BLaER1 treated with 17β-estradiol and CSF1 and Interleukin-3, amounts not matched to agents 10 nM and 100 nM (cell line): ENCODE measurements at regions not wholly inside any gene's neighbourhood (a gene's known extent, or its start where the extent isn't known, plus 50 kb on each side); places are given as distances from the start of the nearest gene placed in this dataset.

Experiments used
- H3K27ac ChIP-seq, 11 experiments: shearing (Covaris generic); formaldehyde crosslinking; 2 replicates each; pipeline ENCODE4 v1.8.1; 2022
- H3K27me3 ChIP-seq, 11 experiments: shearing (Covaris generic); formaldehyde crosslinking; 2 replicates each; pipeline ENCODE4 v1.8.1; 2022
- H3K36me3 ChIP-seq, 11 experiments: shearing (Covaris generic); formaldehyde crosslinking; 2 replicates each; pipeline ENCODE4 v1.8.1; 2022
- H3K4me1 ChIP-seq, 10 experiments: shearing (Covaris generic); formaldehyde crosslinking; 2 replicates each; pipeline ENCODE4 v1.8.1; 2022
- H3K4me2 ChIP-seq, 11 experiments: shearing (Covaris generic); formaldehyde crosslinking; 2 replicates each; pipeline ENCODE4 v1.8.1; 2022
- H3K4me3 ChIP-seq, 10 experiments: shearing (Covaris generic); formaldehyde crosslinking; 2 replicates each; pipeline ENCODE4 v1.8.1; 2022
- H3K9ac ChIP-seq, 11 experiments: shearing (Covaris generic); formaldehyde crosslinking; 2 replicates each; pipeline ENCODE4 v1.8.1; 2022
- H3K9me3 ChIP-seq, 11 experiments: shearing (Covaris generic); formaldehyde crosslinking; replicated peaks in 1 of 11; 2 replicates each; pipeline ENCODE4 v1.8.1; 2022
- H4K20me1 ChIP-seq, 11 experiments: shearing (Covaris generic); formaldehyde crosslinking; 2 replicates each; pipeline ENCODE4 v1.8.1; 2022
- Cebpa-rat ChIP-seq, 11 experiments: shearing (Covaris generic); IDR thresholded peaks; 2 replicates each; pipeline ENCODE4 v1.8.1; 2022

DNA sequence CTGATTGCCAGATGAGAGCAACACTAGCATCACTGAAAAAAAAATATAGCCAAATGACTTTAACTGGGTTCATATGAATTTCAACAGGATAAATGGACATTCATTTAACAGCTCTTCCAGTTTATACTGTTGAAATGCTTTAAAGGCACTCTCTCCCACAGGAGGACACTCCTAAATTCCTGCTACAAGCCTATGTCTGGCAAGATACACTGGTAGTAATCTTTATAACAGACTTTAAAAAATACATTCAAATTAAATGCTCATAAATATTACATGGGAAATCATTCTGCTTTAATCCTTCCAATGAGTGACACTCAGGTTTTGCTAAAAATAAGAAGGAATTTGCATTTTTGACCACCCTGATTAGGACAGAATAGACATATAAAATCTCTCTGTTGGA lies 526.7 kb upstream of the ADAMTS5 start:
- Histone ChIP-seq H3K36me3 (no peaks in the 10 kb centered on the region), H3K9me3 (no peaks in the 10 kb centered on the region), H3K4me2 (no peak overlapping the region), H3K27me3 (no peaks in the 10 kb centered on the region), H3K27ac (no peak overlapping the region), H3K9ac (no peak overlapping the region), H3K4me3 (no peak overlapping the region), H4K20me1 (no peaks in the 10 kb centered on the region), H3K4me1 (no peaks in the 10 kb centered on the region)
- no peak for TF ChIP-seq Cebpa-rat (IDR thresholded peaks at IDR 0.05)

DNA sequence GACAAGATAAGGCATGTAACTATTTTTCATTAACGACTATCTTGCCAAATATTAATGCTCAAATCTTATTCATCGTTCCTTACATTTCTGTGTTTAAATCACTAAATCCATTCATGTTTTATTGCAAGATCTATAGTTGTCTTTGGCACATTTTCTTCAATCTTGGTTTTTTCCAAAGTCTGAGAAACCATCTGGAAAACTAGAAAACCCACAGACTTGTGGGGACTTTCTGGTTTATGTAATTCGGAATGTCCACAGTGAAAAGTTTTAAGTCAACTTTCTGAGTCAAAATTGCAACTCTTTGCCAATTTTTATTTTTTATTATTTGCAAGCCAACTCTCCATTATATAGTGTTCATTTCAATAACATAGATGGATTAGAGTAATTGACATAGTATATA lies 520.8 kb upstream of the ADAMTS5 start:
- Histone ChIP-seq H4K20me1 (no peaks in the 10 kb centered on the region), H3K36me3 (no peaks in the 10 kb centered on the region), H3K4me3 (no peak overlapping the region), H3K27ac (no peak overlapping the region), H3K4me1 (no peaks in the 10 kb centered on the region), H3K27me3 (no peaks in the 10 kb centered on the region), H3K9me3 (no peaks in the 10 kb centered on the region), H3K9ac (no peak overlapping the region), H3K4me2 (no peak overlapping the region)
- TF ChIP-seq Cebpa-rat (IDR thresholded peaks at IDR 0.05) = no peak

DNA sequence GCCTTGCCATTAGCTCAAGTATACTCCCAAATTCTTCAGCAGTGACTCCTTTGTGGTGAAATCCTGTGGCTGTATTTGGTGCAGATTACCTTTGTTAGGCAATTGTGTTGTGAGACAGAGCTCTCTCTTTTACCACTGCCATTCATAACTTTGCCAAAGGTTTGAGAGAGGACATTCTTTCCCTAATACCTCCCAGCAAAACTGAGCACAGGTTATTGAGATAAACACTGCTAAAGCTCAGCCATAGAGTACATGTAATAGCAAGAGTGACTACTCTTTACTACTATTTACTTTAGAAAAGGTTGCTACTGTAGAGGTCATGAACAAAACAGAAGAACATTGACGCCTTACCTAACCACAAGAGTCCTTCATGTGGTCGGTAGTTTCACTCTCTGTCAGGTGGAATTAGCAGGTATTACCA lies 514.0 kb upstream of the ADAMTS5 start:
- H3K4me1 ChIP-seq = no peaks in the 10 kb centered on the region
- H4K20me1 ChIP-seq = no peaks in the 10 kb centered on the region
- H3K9ac ChIP-seq = no peak overlapping the region
- no peak for TF ChIP-seq Cebpa-rat (IDR thresholded peaks at IDR 0.05)
- H3K4me3 ChIP-seq = no peak overlapping the region
- no peak overlapping the region for H3K27ac ChIP-seq
- H3K27me3 ChIP-seq = no peaks in the 10 kb centered on the region
- no peak overlapping the region for H3K4me2 ChIP-seq
- no peaks in the 10 kb centered on the region for H3K9me3 ChIP-seq
- no peaks in the 10 kb centered on the region for H3K36me3 ChIP-seq

DNA sequence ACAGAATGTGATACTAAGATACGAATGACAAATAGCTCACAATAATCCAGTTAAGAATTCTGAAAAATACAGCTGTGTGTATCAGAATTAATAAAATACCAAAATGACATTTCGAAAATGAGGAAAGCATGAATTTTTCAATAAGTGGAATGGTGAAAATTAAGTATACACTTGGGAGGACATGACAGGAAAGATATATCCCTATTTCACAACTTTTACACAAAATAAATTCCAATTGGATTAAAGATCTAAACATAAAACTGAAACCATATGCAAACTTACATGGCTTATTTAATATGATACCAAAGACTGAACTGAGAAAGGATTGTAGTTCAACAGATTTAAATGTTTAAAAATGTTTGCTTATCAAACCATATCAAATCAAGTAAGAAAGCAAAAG lies 510.4 kb upstream of the ADAMTS5 start:
- Histone ChIP-seq H3K9ac (no peak overlapping the region), H3K9me3 (no peaks in the 10 kb centered on the region), H3K4me3 (no peak overlapping the region), H3K4me2 (no peak overlapping the region), H3K4me1 (no peaks in the 10 kb centered on the region), H3K36me3 (no peaks in the 10 kb centered on the region), H4K20me1 (no peaks in the 10 kb centered on the region), H3K27ac (no peak overlapping the region), H3K27me3 (no peaks in the 10 kb centered on the region)
- no peak for TF ChIP-seq Cebpa-rat (IDR thresholded peaks at IDR 0.05)

DNA sequence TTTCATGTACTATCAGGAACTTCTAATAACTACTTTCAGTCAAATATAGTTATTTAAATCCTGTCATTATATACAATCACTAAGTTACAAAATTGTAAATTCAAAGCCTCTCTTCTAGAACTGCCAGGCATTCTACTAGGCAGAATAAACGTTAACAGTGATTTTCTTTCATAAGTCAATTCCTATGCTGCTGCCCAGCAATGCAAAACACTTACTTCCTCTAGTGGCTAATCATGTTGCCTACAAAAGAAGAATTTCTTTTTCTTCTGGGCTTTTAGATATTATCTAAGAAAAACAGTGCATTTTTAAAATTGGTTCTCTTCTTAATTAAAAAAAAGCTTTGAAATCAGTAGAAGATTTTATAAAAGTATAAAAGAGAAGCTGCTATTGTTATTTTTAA lies 509.8 kb upstream of the ADAMTS5 start:
- Histone ChIP-seq H3K27me3 (no peaks in the 10 kb centered on the region), H3K9ac (no peak overlapping the region), H3K36me3 (no peaks in the 10 kb centered on the region), H3K4me1 (no peaks in the 10 kb centered on the region), H3K4me2 (no peak overlapping the region), H3K4me3 (no peak overlapping the region), H3K9me3 (no peaks in the 10 kb centered on the region), H3K27ac (no peak overlapping the region), H4K20me1 (no peaks in the 10 kb centered on the region)
- TF ChIP-seq Cebpa-rat (IDR thresholded peaks at IDR 0.05) = no peak

DNA sequence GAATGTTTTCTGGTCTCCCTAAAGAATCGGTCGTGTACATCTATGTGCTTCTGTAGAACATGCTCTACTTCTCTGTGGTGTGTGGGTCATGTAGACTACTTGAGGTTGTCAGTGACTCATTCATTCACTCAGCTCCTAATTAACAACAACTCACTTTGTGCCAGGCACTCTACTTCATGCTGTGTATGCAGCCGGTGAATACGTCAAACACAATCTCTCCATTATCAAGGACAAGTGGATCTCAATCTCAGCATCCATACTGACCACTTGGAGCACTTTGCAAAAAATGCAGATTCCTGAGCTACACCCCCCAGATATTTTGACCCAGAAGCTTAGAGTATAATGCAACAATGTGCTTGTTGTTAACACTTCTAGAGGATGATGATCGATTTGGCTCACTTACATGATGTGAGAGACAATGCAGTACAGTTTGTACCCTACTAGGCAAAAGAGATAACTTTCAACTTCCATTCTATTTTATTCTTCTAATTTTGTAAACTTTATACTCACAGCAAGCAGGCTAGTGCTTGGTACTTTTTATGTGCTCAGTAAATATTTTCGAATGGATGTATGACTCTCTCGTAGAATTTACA lies 508.6 kb upstream of the ADAMTS5 start:
- no peaks in the 10 kb centered on the region for H4K20me1 ChIP-seq
- H3K27me3 ChIP-seq = no peaks in the 10 kb centered on the region

DNA sequence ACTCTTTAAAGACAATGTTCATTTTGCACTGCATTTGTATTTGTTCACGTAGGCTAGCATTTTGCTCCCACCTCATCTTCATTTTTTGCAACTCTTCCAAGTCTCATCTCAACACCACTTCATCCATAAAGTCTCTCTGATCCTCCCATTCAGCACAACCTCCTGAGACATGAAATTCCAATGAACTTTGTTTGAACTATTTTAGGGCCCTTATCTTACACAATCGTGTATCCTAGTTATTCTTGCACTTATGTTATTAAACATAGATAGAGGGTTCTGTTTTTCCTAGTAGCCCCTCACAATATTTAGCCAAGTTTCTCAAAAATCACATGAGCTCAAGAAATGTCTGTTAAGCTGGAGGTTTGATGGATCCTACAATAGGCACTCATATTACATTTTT lies 500.5 kb upstream of the ADAMTS5 start:
- no peaks in the 10 kb centered on the region for H3K9me3 ChIP-seq
- no peak overlapping the region for H3K9ac ChIP-seq
- H4K20me1 ChIP-seq = no peaks in the 10 kb centered on the region
- H3K4me1 ChIP-seq = no peaks in the 10 kb centered on the region
- H3K27ac ChIP-seq = no peak overlapping the region
- no peak overlapping the region for H3K4me2 ChIP-seq
- H3K4me3 ChIP-seq = no peak overlapping the region
- H3K36me3 ChIP-seq = no peaks in the 10 kb centered on the region
- TF ChIP-seq Cebpa-rat (IDR thresholded peaks at IDR 0.05) = no peak
- no peaks in the 10 kb centered on the region for H3K27me3 ChIP-seq

More for the DNA sequence above, 508.6 kb upstream of the ADAMTS5 start:
- TF ChIP-seq Cebpa-rat (IDR thresholded peaks at IDR 0.05) = no peak
- H3K4me1 ChIP-seq = no peaks in the 10 kb centered on the region
- no peak overlapping the region for H3K4me3 ChIP-seq
- H3K27ac ChIP-seq = no peak overlapping the region
- H3K36me3 ChIP-seq = no peaks in the 10 kb centered on the region
- no peak overlapping the region for H3K4me2 ChIP-seq
- no peaks in the 10 kb centered on the region for H3K9me3 ChIP-seq
- no peak overlapping the region for H3K9ac ChIP-seq

DNA sequence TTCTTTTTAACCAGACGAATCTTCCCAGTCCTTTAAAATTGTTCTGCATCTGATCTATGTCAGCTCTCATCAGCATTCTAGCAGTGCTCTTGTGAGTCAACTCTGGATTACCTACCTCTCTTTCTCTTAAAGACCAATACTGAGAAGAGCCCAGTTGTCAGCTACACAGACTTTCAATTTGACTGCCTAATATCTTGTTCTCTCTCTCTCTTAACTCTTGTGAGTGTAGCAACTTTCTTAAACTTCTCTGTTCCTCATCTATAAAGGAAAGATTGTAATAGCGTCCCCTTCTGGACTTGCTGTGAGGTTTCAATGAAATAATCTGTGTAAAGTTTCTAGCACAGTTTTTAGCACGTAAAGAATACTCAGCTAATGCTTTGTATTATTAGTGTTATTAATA lies 499.3 kb upstream of the ADAMTS5 start:
- Histone ChIP-seq H3K36me3 (no peaks in the 10 kb centered on the region), H3K9me3 (no peaks in the 10 kb centered on the region), H3K27ac (no peak overlapping the region), H3K4me2 (no peak overlapping the region), H3K4me3 (no peak overlapping the region), H3K9ac (no peak overlapping the region), H3K27me3 (no peaks in the 10 kb centered on the region), H4K20me1 (no peaks in the 10 kb centered on the region), H3K4me1 (no peaks in the 10 kb centered on the region)
- TF ChIP-seq Cebpa-rat (IDR thresholded peaks at IDR 0.05) = no peak

DNA sequence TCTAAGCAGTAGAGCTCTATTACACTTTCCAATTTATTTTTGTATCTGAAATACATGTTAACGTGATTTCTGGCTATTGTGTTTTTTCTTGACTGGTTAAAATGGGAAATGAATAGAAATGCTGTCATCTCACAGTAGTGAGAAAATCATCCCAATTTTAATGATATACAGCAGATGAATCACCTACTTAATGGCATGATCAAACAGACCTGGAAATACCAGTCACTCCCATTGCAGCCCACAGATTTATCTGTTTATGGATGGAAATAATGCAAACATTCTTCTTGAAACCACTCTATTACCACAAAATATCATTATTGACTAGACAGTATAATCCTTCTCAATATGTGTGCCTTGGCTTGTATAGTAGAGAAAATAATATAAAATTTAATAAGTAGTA lies 497.8 kb upstream of the ADAMTS5 start:
- TF ChIP-seq Cebpa-rat (IDR thresholded peaks at IDR 0.05) = no peak
- no peaks in the 10 kb centered on the region for H3K9me3 ChIP-seq
- no peaks in the 10 kb centered on the region for H3K27me3 ChIP-seq
- H3K4me2 ChIP-seq = no peak overlapping the region
- no peak overlapping the region for H3K4me3 ChIP-seq
- no peak overlapping the region for H3K9ac ChIP-seq
- H3K36me3 ChIP-seq = no peaks in the 10 kb centered on the region
- H3K4me1 ChIP-seq = no peaks in the 10 kb centered on the region
- H3K27ac ChIP-seq = no peak overlapping the region
- no peaks in the 10 kb centered on the region for H4K20me1 ChIP-seq

DNA sequence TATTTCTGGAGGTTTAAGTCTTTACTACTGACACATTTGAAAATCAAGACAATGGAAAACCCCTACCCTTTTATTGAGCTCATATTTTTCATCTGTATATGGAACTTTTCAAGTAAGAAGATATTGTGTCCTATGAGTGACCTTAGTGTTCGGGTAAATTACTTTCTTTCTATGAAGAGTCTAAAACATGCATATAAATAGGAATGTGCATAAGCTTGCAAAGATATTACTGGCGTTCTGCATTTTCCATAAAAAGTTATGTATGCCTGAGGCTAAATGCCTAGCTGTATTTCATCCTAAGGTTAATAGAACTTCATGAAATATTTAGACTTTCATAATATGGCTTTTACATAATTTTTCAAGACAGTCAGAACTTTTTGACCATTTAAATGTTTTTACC lies 495.8 kb upstream of the ADAMTS5 start:
- Histone ChIP-seq H3K4me2 (no peak overlapping the region), H3K4me3 (no peak overlapping the region), H3K27ac (no peak overlapping the region)

More for the DNA sequence above, 495.8 kb upstream of the ADAMTS5 start:
- H3K36me3 ChIP-seq = no peaks in the 10 kb centered on the region
- no peak overlapping the region for H3K9ac ChIP-seq
- no peaks in the 10 kb centered on the region for H3K4me1 ChIP-seq
- no peaks in the 10 kb centered on the region for H3K27me3 ChIP-seq
- H3K9me3 ChIP-seq = no peaks in the 10 kb centered on the region
- no peaks in the 10 kb centered on the region for H4K20me1 ChIP-seq
- TF ChIP-seq Cebpa-rat (IDR thresholded peaks at IDR 0.05) = no peak
